ENCODE measurements at regions not wholly inside any gene's neighbourhood (a gene's known extent, or its start where the extent isn't known, plus 50 kb on each side); places are given as distances from the start of the nearest gene placed in this dataset.

- no peak overlapping the region for H3K4me3 ChIP-seq
- Mint-ChIP-seq H3K9me3 (peaks cover 4% of the 10 kb centered on the region; the same call in 1 of the 3 replicates), H3K27ac (no peak overlapping the region), H3K4me3 (no peak overlapping the region), H3K27me3 (ENCODE audit: insufficient read depth, low read depth, poor library complexity) (peaks cover 4% of the 10 kb centered on the region), H3K36me3 (ENCODE audit: low read depth) (no peaks in the 10 kb centered on the region), H3K4me1 (peaks cover 4% of the 10 kb centered on the region)
- no peak for TF ChIP-seq CREB1 (CRISPR knock-in tag; IDR thresholded peaks at IDR 0.05; ENCODE audit: low read depth)
- TF ChIP-seq EZH2phosphoT487 (IDR thresholded peaks at IDR 0.05; ENCODE audit: unreplicated experiment): no peak
- TF ChIP-seq ZNF462 (CRISPR knock-in tag; IDR thresholded peaks at IDR 0.05): no peak
- no peak for TF ChIP-seq ZNF331 (CRISPR knock-in tag; IDR thresholded peaks at IDR 0.05; ENCODE audit: low read depth)
- no peak for TF ChIP-seq STAT1 (IDR thresholded peaks at IDR 0.05; ENCODE audit: unreplicated experiment)
- no peak for TF ChIP-seq CTCF (conservative IDR thresholded peaks at IDR 0.05; ENCODE audit: low read depth in 2 of 2)
- no peak for TF ChIP-seq NANOG (IDR thresholded peaks at IDR 0.05; ENCODE audit: borderline replicate concordance)
- no peak for TF ChIP-seq EZH2 (IDR thresholded peaks at IDR 0.05; ENCODE audit: low read depth, unreplicated experiment)
- no peak for TF ChIP-seq REST (IDR thresholded peaks at IDR 0.05; ENCODE audit: unreplicated experiment)
- no peak for TF ChIP-seq ZNF114 (CRISPR knock-in tag; IDR thresholded peaks at IDR 0.05)
- TF ChIP-seq POLR2AphosphoS5 (IDR thresholded peaks at IDR 0.05; ENCODE audit: low read depth): no peak
- TF ChIP-seq ETS1 (IDR thresholded peaks at IDR 0.05): no peak
- no peak for TF ChIP-seq JUNB (IDR thresholded peaks at IDR 0.05; ENCODE audit: unreplicated experiment)
- H3K27ac ChIP-seq (ENCODE audit: low read depth): no peak overlapping the region
- H3K36me3 ChIP-seq (ENCODE audit: insufficient read depth): no peaks in the 10 kb centered on the region
- peaks cover 10% of the 10 kb centered on the region; the same call in 1 of the 2 replicates for H3K9me2 ChIP-seq (ENCODE audit: insufficient read depth)
- DNase-seq (ENCODE audit: low spot score) (no peak), ATAC-seq (no peak)
- H2AFZ ChIP-seq: no peak overlapping the region
- H4K20me1 ChIP-seq (replicated peaks; ENCODE audit: insufficient read depth): no peaks in the 10 kb centered on the region
- no peak overlapping the region for H3K4me2 ChIP-seq
- no peaks in the 10 kb centered on the region for H3F3A ChIP-seq (replicated peaks; ENCODE audit: low read depth)
- H3K79me2 ChIP-seq (replicated peaks; ENCODE audit: insufficient read depth): no peaks in the 10 kb centered on the region
- H3K27me3 ChIP-seq (ENCODE audit: insufficient read depth): no peaks in the 10 kb centered on the region
- H3K4me1 ChIP-seq (ENCODE audit: insufficient read depth): no peaks in the 10 kb centered on the region
Observed at GRCh38 chr14:55976655-55977054, 141.6 kb upstream of the PELI2 start.

Measured in GM23338 (cell line).